Stimulated activated CD8-positive, alpha-beta memory T cell treated with anti-CD3 and anti-CD28 coated beads, Interleukin-4, amount 100 ng/mL, for 48 hours (primary cell): ENCODE measurements at regions not wholly inside any gene's neighbourhood (a gene's known extent, or its start where the extent isn't known, plus 50 kb on each side); places are given as distances from the start of the nearest gene placed in this dataset.

Experiments used
- DNase-seq: peaks from one replicate; pipeline ENCODE4 v3.0.0-alpha.2; 2020

GRCh38 chr10:63751836-63752235 is 230.6 kb downstream of the REEP3 start:
- no peak for DNase-seq

- no peak for DNase-seq
These were observed 231.1 kb downstream of the REEP3 start for GRCh38 chr10:63752318-63752717.

DNA sequence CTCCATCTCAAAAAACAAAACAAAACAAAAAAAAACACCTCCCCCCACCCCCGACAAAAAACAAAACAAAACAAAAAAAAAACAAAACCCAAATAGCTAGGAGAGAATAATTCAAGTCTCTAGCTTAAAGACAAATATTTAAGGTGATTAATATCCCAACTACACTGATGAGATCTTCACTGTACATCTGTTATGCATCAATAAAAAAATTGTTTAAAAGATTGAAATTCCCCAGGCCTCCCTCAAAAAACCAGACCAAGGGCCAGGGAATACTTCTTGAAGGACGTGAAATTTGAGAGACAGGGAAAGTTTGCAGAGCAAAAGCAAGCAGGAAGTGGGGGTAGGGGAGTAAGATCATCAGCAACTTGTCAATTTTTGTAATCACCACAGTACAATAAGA is 232.6 kb downstream of the REEP3 start:
- no peak for DNase-seq

- no peak for DNase-seq
These were observed 234.2 kb downstream of the REEP3 start for GRCh38 chr10:63755441-63755840.

GRCh38 chr10:63757067-63757466 is 235.9 kb downstream of the REEP3 start:
- no peak for DNase-seq

DNA sequence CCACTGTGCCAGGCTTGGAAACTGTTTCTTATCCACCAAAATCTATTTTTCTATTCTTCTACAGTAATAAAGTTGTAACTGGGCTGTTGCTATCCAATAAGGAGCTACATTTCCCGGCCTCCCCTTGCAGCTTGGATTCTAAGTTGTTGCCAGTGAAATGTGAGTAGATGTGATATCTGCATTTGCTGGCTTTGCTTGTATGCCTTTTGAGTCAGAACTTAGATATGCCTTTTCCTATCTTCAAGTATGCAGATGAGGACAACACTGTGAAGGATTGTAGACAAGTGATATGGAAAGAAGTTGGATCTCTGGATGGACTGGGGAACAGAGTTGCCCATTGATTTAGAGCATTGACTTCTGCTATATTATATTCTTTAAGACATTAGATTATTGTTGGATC is 236.9 kb downstream of the REEP3 start:
- DNase-seq = no peak

- no peak for DNase-seq
These were observed 238.1 kb downstream of the REEP3 start for GRCh38 chr10:63759335-63759734.

GRCh38 chr10:63760034-63760707 is 239.0 kb downstream of the REEP3 start:
- DNase-seq = no peak

DNA sequence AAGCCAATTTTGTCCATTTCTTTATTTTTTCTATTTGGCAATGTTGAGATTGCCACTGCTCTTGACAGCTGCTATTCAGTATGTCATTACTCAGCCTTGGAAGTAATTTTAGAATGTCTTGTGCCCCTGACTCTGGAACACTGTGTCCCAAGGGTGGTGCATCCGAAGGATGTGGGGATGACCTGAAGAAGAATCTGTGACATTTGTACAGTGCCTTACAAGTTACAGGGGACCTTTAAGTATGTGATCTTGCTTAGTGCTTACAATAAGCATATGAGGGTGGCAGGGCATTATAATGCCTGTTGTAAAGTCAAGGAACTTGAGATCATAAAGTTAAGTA is 239.5 kb downstream of the REEP3 start:
- no peak for DNase-seq

GRCh38 chr10:63761243-63761642 is 240.0 kb downstream of the REEP3 start:
- DNase-seq = no peak

- DNase-seq = no peak
These were observed 242.5 kb downstream of the REEP3 start for GRCh38 chr10:63763744-63764143.

GRCh38 chr10:63765126-63765525 is 243.9 kb downstream of the REEP3 start:
- no peak for DNase-seq

DNA sequence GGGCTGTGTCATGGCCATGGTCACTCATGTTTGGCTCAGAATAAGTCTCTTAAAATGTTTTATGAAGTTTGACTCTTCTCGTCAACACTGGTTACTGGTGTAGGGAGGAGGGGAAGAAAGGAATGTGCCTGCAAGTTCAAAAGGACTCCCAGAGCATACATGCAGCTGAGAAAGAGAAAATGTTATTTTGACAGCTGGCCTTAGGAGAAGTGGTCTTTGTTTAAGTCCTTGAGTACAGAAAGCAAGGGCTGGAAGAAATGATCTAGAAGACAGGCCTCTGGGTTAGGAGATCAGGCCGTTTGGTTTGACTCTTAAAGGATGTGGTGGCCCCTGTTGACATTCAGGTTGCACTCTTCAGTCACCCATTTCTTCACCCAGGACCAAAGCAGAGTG is 245.5 kb downstream of the REEP3 start:
- no peak for DNase-seq

- no peak for DNase-seq
These were observed 246.1 kb downstream of the REEP3 start for GRCh38 chr10:63767138-63767801.

DNA sequence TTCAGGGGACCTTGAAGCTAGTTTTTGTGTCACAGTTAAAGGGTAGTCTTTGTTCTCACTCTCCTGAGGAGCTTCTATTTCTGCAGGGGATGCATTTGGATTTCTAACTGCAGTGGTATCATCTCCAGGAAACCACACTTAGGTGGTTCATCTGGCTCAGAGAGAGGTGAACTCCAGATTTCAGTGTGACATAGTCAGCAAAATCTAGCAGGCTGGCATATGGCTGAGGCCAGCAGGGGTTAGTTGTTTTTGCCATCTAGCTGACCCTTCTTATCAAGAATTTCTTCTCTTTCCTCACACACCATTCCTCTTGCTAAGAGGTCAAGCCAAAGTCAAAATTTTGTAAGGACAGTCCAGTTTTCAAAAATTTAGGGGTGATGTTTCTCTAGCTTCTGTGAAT is 248.2 kb downstream of the REEP3 start:
- DNase-seq = no peak

- DNase-seq = no peak
These were observed 249.3 kb downstream of the REEP3 start for GRCh38 chr10:63770523-63770922.

DNA sequence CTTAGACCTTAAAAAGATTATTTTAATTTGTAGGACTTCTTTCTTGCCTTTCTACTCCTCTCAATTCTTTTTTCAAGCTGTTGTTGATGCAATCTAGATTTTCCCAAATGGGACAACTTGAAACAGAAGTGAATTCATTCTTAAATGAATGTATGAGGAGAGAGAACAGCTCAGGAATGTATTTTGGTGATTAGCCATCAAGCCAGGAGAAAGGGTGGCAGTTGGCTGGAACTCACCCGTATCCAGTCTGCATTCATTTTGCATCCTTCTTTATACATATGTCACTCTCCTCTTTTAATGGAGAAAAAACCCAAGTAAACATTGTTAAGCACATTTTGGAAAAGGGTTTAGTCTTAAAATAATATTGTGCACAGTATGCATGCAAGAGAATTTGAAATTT is 251.3 kb downstream of the REEP3 start:
- no peak for DNase-seq

- DNase-seq = no peak
These were observed 251.9 kb downstream of the REEP3 start for GRCh38 chr10:63773106-63773505.

GRCh38 chr10:63773962-63774361 is 252.8 kb downstream of the REEP3 start:
- DNase-seq = no peak

GRCh38 chr10:63780101-63780500 is 258.9 kb downstream of the REEP3 start:
- no peak for DNase-seq

- no peak for DNase-seq
These were observed 260.0 kb downstream of the REEP3 start for GRCh38 chr10:63781226-63781625.

- no peak for DNase-seq
These were observed 262.7 kb downstream of the REEP3 start for GRCh38 chr10:63783882-63784281.

DNA sequence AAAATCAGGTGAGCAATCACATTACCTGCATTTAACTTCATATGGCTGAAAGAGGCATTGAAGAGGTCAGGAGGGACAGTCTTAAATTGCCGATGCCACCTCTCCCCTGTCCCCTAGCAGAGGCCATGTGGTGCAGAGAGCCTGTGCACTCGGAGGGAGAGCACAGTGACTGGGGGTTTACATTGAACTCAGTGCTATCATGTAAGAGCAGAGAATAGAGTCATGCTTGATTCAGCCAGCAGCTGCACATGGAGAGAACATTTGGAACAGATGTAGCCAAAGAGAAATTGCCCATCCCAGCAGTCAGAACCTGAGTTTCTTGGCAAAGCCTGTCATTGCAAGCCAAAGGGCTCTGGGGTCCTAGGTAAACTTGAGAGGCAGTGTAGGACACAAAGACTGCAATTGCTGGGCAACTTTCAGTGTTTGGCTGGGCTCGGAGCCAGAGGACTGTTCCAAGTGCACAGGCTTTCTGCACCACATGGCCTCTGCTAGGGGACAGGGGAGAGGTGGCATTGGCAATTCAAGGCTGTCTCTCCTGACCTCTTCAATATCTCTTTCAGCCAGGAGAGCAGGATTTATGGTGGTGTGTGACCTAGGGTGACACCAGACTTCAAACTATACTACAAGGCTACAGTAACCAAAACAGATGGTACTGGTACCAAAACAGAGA is 267.1 kb downstream of the REEP3 start:
- DNase-seq = no peak

GRCh38 chr10:63795094-63795860 is 274.1 kb downstream of the REEP3 start:
- DNase-seq = no peak
